Forelimb muscle (tissue), 1 donor: ENCODE measurements at regions not wholly inside any gene's neighbourhood (a gene's known extent, or its start where the extent isn't known, plus 50 kb on each side); places are given as distances from the start of the nearest gene placed in this dataset.
A peak's percentile ranks its signal among the peaks of the same experiment; 100 is the strongest.

Source experiments
- DNase-seq: peaks from one replicate; pipeline ENCODE4 v3.0.0-alpha.2; 2013; ENCODE audit warnings: low read depth

GRCh38 chr5:98492258-98492657, 281.2 kb upstream of the RGMB start:
- DNase-seq = no peak

- DNase-seq = no peak
Measured at GRCh38 chr5:98497418-98497817, 276.0 kb upstream of the RGMB start.

GRCh38 chr5:98498028-98498427, 275.4 kb upstream of the RGMB start:
- DNase-seq = no peak

DNA sequence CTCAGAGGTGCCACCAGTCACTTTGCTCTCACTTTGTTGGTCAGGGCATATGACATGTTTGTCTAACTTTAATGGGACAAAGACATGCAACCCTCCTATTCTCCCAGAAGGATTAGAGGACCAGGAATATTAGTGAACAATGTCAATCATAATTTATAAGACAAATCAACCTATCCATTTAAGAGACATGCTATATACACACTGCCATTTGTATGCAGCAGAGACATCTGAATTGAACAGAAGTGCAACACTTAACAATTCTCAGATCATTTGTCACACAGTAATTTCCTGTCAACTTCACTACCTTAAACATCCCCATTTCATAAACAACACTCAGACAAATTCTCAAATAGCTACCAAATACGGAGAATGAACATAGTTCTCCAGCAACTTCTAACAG, 273.6 kb upstream of the RGMB start:
- DNase-seq = no peak

GRCh38 chr5:98500811-98501210, 272.7 kb upstream of the RGMB start:
- no peak for DNase-seq

DNA sequence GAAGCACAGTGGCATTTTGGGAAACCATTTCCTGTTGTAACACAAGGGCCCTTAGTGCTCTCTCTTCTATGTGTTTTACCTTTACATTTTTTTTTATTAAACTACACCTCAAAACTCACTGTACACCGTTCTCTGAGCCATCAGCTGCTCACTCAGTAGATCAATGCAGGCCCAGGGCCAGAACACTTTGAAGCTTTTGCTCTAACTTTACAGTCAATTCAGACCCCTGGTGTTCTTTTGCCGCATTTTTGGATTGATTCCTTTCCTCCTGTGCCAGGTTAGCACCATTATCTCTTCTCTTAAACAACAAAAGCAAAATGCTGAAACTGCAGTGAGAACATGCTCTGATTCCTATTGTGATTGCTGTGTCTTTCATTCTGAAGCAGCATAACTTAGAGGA, 269.8 kb upstream of the RGMB start:
- DNase-seq = no peak

- DNase-seq = no peak
Measured at GRCh38 chr5:98504505-98504904, 269.0 kb upstream of the RGMB start.

DNA sequence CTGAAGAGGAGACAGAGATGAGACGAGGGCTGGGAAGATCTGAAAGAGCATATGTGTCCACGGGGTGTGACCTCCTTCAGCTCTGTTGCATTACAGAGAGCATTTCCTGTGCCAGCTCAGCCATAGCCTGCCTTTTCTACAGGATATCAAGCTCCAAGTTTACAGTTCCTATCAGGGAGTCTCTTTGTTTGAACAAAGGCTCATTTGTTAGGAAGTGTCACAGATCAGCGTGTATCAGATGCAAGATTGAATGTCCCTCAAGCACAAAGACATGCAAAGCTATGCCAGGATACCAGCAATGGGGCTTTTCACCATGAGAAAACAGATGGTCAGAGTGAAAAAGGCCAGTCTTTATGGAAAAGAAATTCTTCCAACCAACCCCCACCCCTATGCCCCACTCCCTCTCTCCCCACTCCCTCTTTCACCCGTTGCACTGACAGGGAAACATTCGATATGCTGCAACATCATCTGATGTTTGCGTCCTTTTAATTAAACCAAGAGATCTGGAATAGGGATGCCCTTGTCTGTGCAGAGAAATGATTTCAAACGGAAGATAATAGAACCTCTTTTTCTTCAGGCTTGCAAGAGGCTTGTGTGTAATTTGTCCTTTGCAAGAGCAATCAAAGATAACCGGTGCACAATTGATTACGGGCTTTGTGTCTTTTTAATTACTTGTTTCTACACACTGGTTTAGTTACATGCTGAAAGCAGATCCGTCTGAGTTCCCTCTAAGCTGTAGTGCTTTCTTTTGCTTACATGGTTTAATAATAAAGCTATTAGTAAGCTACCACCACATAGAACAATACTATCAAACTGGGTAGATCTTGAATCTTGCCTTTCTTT, 263.1 kb upstream of the RGMB start:
- DNase-seq = peak; percentile 13

DNA sequence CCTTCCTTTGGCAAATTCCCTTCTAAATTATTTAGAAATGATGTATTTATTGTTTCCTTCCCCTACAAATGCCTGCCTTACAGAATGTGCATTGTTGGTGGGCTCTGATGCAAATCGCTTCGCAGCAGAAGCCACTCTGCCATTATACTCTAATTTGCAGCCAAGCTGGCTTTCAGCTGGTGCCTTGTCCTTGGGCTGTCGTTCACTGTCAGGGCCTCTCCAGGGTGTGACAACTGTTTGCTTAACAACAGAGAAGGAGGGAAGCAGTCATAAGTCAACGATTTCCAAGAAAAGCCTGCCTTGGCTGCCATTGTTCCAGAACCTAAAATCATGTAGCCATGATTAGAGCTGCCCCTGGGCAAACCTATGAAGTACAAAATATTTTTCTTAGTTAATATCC, 260.1 kb upstream of the RGMB start:
- DNase-seq = no peak

GRCh38 chr5:98514215-98514614, 259.2 kb upstream of the RGMB start:
- no peak for DNase-seq

GRCh38 chr5:98516701-98517100, 256.8 kb upstream of the RGMB start:
- DNase-seq = no peak

DNA sequence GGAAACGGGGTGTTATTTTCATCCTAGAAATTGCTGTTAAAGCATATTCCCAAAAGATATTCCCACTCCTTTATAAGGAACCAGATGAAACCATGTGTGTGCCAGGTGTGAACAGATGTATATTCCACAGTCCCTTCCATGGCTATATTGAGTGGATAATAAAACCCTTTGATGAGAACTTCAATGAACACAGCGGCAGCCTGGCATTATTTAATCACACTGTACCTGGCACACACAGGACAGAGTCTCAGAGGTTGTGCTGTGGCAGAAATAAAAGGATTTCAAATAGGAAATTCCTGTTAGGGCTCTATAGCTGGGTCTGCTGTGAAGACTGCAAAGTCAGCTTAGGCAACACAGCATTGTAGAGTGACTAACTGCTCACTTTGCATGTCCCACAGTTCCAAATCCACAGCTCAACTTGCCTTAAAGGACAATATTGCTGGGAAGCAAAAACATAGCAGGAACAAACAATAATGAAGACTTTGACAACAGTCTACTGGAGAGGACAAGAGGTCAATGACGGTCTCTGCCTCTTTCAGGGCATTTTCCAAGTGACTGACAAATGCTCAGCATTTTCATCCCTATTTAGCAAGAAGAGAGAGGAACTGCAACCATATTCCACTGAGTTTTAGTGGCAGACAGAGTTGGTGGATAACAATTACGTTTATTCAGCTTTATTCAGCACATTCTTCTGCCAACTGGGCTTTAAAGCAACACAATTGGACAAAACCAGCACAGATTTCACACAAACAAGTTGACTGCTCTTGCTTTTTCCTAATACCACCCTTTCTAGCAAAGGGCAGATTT, 255.7 kb upstream of the RGMB start:
- no peak for DNase-seq

DNA sequence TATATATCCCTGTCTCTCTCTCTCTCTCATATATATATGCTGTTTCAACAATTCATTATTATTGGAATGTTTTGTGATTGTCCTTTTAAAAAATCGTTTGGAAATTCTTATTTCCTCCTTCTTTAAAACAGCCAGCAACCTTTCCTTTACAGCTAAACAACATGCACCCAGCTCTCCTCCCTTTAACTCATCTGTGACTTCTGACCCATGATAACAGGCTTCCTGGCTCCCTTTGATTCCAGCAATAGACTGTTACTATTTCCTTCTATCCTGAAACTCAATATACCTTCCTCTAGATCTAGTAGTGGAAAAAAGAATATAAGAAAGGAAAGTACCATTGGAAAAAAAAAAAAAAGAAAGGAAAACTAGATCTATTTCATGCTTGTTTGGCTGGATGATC, 254.7 kb upstream of the RGMB start:
- DNase-seq = no peak

GRCh38 chr5:98519571-98519970, 253.9 kb upstream of the RGMB start:
- DNase-seq = no peak

GRCh38 chr5:98521821-98522220, 251.6 kb upstream of the RGMB start:
- DNase-seq = no peak

DNA sequence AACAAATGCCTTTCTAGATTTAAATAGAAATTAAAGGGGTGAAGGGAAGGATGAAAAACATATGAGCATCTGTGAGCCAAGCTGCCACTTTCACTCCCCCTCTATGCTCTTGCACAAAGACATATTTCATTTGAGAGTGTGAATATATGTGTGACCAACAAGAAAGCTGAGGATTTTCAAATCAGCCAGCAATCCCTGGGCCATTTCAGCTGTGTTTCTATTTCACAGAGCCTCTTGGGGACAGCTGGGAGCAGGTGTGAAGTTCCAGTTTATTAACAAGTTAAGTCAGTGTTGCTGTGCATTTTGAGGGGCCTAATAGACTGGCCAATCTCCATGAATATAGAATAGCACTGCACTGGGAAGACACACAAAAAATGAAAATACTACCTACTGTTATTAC, 248.7 kb upstream of the RGMB start:
- no peak for DNase-seq

DNA sequence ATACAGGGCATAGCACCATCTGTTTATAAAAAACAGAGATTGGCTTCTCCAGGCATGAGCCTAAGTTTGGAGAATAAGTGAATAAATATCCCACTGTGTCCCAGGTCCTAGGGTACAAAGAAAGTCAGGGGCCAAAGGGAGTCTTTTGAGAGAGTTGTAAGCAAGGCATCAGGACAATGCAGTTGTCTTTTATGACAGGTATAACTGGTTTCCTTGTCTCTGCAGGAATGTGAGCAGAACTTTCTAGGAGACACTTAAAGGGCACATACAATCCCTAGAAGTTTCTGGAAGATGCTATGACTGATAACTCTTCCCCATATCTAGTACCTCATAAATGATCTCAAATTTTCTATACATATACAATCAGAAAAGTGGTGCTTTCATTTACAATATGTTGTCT, 245.6 kb upstream of the RGMB start:
- DNase-seq = no peak

- no peak for DNase-seq
Measured at GRCh38 chr5:98529321-98529720, 244.1 kb upstream of the RGMB start.

DNA sequence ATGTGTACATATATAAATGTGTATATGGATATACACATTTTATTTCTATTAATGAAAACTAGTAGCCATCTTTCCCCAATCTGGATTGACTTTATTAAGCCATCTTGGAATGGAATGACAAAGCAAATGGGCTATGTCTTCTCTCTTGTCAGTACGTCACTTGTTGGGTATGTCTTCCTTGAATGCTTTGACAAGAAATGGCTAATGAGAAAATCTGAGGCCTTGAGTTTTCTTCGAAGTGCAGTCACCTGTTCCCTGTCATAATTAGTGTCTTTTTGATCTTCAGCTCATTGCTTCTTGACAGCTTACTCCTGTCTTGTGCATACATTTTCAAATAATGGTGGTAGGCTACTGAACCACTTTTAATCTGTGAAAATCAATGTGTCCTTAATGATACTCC, 243.2 kb upstream of the RGMB start:
- DNase-seq = no peak

- no peak for DNase-seq
Measured at GRCh38 chr5:98535901-98536300, 237.6 kb upstream of the RGMB start.

GRCh38 chr5:98540056-98540455, 233.4 kb upstream of the RGMB start:
- DNase-seq = no peak

DNA sequence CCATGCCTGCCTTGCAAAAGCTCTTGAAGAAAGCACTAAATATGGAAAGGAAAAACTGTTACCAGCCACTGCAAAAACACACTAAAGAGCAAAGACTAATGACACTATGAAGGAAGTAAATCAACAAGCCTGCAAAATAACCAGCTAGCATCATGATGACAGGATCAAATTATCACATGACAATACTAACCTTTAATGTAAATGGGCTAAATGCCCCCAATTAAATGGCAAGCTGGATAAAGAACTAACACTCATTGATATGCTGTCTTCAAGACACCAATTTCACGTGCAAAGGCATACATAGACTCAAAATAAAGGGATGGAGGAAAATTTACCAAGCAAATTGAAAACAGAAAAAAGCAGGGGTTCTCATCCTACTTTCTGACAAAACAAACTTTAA, 231.8 kb upstream of the RGMB start:
- DNase-seq = no peak

GRCh38 chr5:98543490-98543889, 230.0 kb upstream of the RGMB start:
- DNase-seq = no peak
